Uterus (tissue), 3 donors: ENCODE measurements at regions not wholly inside any gene's neighbourhood (a gene's known extent, or its start where the extent isn't known, plus 50 kb on each side); places are given as distances from the start of the nearest gene placed in this dataset.

Source experiments
- DNase-seq, 2 donors: peaks; one replicate each; pipeline ENCODE4 v3.0.0-alpha.2; 2019 to 2020
- H3K27ac ChIP-seq, 2 donors: fragments of 200-600 bp; sonication (generic); 1 replicate in 1 of 2; 2 replicates in 1 of 2; pipeline ENCODE4 v1.5.1; 2016 to 2018
- H3K27me3 ChIP-seq, 2 donors: fragments of 200-600 bp; sonication (generic); one replicate each; pipeline ENCODE4 v1.5.1; 2018 to 2019; ENCODE audit warnings: control low read depth in 1 of 2
- H3K36me3 ChIP-seq, 2 donors: fragments of 200-600 bp; sonication (generic); one replicate each; pipeline ENCODE4 v1.5.1; 2019; ENCODE audit warnings: control low read depth in 1 of 2
- H3K4me1 ChIP-seq, 2 donors: fragments of 200-600 bp; sonication (generic); one replicate each; pipeline ENCODE4 v1.5.1; 2018 to 2019; ENCODE audit warnings: control low read depth in 1 of 2
- H3K4me3 ChIP-seq, 2 donors: fragments of 200-600 bp; sonication (generic); 1 replicate in 1 of 2; 2 replicates in 1 of 2; pipeline ENCODE4 v1.5.1; 2018 to 2019; ENCODE audit warnings: mild to moderate bottlenecking in 1 of 2
- H3K9me3 ChIP-seq, 2 donors: fragments of 200-600 bp; sonication (generic); one replicate each; pipeline ENCODE4 v1.5.1; 2019; ENCODE audit warnings: control low read depth in 1 of 2
- CTCF ChIP-seq, 4 experiments: fragments of 200-600 bp in 2 of 4; fragments of 450-650 bp in 2 of 4; sonication (generic) in 2 of 4; IDR thresholded peaks; one replicate each; pipeline ENCODE4 v1.5.1; 2016 to 2019; ENCODE audit warnings: antibody characterized with exemption in 4 of 4, mild to moderate bottlenecking in 2 of 4, moderate library complexity in 1 of 4
- POLR2A ChIP-seq, 2 donors: fragments of 450-650 bp; IDR thresholded peaks; one replicate each; pipeline ENCODE4 v1.6.1; 2016; ENCODE audit warnings: antibody characterized with exemption in 2 of 2, mild to moderate bottlenecking in 1 of 2, moderate library complexity in 1 of 2
- intact Hi-C: fragments of 100-400 bp; cut with DNase I; formaldehyde crosslinking; loops from one replicate; pipeline ENCODE4 v1.15.1; 2023; ENCODE audit warnings: low total_unique reads
- donor health status: DM: yes; HTN: yes; CAD: no.

GRCh38 chr14:43200519-43200918, 1306.6 kb downstream of the FSCB start:
- Histone ChIP-seq H3K27ac (no peak overlapping the region), H3K36me3 (no peaks in the 10 kb centered on the region), H3K9me3 (no peaks in the 10 kb centered on the region), H3K4me1 (no peaks in the 10 kb centered on the region), H3K27me3 (no peaks in the 10 kb centered on the region), H3K4me3 (no peak overlapping the region)
- TF ChIP-seq CTCF (IDR thresholded peaks at IDR 0.05) = no peak
- no peak for TF ChIP-seq POLR2A (IDR thresholded peaks at IDR 0.05)
- intact Hi-C loops = no loop called here
- no peak for DNase-seq

DNA sequence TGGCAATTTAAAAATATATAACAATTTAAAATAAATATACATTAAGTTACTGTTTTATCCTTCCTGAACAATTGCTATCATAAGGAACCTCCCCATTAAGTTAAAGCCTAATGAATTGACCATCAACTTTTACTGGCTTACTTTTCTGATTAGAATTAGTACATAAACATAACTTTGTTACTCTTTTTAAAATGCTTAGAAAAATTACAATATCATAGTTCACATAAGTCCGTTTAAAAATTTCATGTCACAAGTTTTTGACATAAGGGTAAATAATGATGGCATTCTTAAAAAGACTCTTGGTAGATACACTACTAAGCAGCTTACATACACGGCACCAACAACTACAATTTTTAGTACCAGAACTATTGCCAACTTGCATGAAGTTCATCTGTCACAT, 1308.6 kb downstream of the FSCB start:
- Histone ChIP-seq H3K27ac (no peak overlapping the region), H3K4me3 (no peak overlapping the region), H3K27me3 (no peaks in the 10 kb centered on the region)

DNA sequence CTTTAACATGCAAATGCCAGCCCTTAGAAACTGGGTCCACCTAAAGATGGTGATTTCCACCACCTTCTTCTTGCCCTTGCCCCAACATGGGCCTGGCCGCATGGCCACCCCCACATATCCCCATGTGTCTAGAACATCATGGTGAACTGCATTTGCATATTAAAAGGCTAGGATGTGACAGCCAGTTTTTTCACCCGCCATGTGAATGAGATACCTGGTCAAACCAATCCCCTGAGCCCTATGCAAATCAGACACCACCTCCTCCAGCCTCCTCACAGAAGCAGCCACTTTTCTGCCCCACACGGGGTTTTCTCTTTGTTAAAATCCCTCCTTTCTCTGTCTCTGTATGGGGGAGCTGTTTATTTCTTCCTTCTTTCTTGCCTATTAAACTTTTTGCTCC, 1322.5 kb downstream of the FSCB start:
- no peak for DNase-seq

More for the DNA sequence above, 1308.6 kb downstream of the FSCB start:
- Histone ChIP-seq H3K4me1 (no peaks in the 10 kb centered on the region), H3K9me3 (no peaks in the 10 kb centered on the region), H3K36me3 (no peaks in the 10 kb centered on the region)
- intact Hi-C loops = no loop called here
- TF ChIP-seq POLR2A (IDR thresholded peaks at IDR 0.05) = no peak
- no peak for TF ChIP-seq CTCF (IDR thresholded peaks at IDR 0.05)
- no peak for DNase-seq

GRCh38 chr14:43183916-43184315, 1323.2 kb downstream of the FSCB start:
- intact Hi-C loops = no loop called here
- no peak for DNase-seq
- Histone ChIP-seq H3K36me3 (no peaks in the 10 kb centered on the region), H3K4me3 (no peak overlapping the region), H3K4me1 (no peaks in the 10 kb centered on the region), H3K27me3 (no peaks in the 10 kb centered on the region), H3K9me3 (no peaks in the 10 kb centered on the region), H3K27ac (no peak overlapping the region)
- TF ChIP-seq POLR2A (IDR thresholded peaks at IDR 0.05) (no peak), CTCF (IDR thresholded peaks at IDR 0.05) (no peak)

More for the DNA sequence above, 1322.5 kb downstream of the FSCB start:
- Histone ChIP-seq H3K27ac (no peak overlapping the region), H3K9me3 (no peaks in the 10 kb centered on the region), H3K36me3 (no peaks in the 10 kb centered on the region), H3K27me3 (no peaks in the 10 kb centered on the region), H3K4me3 (no peak overlapping the region), H3K4me1 (no peaks in the 10 kb centered on the region)
- TF ChIP-seq POLR2A (IDR thresholded peaks at IDR 0.05) = no peak
- TF ChIP-seq CTCF (IDR thresholded peaks at IDR 0.05) = no peak
- intact Hi-C loops = no loop called here

DNA sequence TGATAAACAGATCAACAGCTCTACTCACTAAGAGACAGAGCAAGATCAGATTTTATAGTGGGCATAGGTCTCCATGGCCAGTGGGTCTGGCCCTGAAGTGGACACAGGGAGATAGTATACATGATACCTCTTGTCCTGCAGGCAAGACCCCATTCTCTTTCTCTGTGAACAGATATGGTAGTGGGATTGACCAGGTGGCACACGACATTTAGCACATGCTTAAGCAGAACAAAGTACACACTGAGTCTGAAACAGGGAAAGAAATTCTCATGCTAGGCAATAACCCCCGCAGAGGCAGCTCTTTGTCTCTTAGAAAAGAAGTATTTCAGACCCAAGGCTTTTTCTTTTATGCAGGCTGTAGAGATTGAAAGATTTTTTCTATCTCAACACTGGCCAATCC, 1331.2 kb downstream of the FSCB start:
- Histone ChIP-seq H3K27ac (no peak overlapping the region), H3K9me3 (no peaks in the 10 kb centered on the region), H3K4me3 (no peak overlapping the region), H3K36me3 (no peaks in the 10 kb centered on the region), H3K27me3 (no peaks in the 10 kb centered on the region), H3K4me1 (no peaks in the 10 kb centered on the region)
- TF ChIP-seq CTCF (IDR thresholded peaks at IDR 0.05) (no peak), POLR2A (IDR thresholded peaks at IDR 0.05) (no peak)
- intact Hi-C loops = no loop called here
- DNase-seq = no peak
